Endodermal cell (in vitro differentiated cells): ENCODE measurements at regions not wholly inside any gene's neighbourhood (a gene's known extent, or its start where the extent isn't known, plus 50 kb on each side); places are given as distances from the start of the nearest gene placed in this dataset.

ENCODE experiments used
- DNase-seq: peaks from one replicate; pipeline ENCODE4 v3.0.0-alpha.2; 2017
- H3K27ac ChIP-seq: 2 replicates; pipeline ENCODE4 v1.5.1; 2013; ENCODE audit warnings: mild to moderate bottlenecking, low read depth, low read length, moderate library complexity
- H3K27me3 ChIP-seq: 2 replicates; pipeline ENCODE4 v1.6.1; 2013; ENCODE audit warnings: mild to moderate bottlenecking, low read length, moderate library complexity; ENCODE audit not compliant: insufficient read depth, control insufficient read depth, poor library complexity, severe bottlenecking
- H3K36me3 ChIP-seq: 2 replicates; pipeline ENCODE4 v1.7.0; 2013; ENCODE audit warnings: mild to moderate bottlenecking, low read length, moderate library complexity; ENCODE audit not compliant: control insufficient read depth, insufficient read depth
- H3K4me1 ChIP-seq: one replicate; pipeline ENCODE4 v1.7.0; 2013; ENCODE audit warnings: low read length; ENCODE audit not compliant: control insufficient read depth, insufficient read depth
- H3K4me3 ChIP-seq: 2 replicates; pipeline ENCODE4 v1.5.1; 2013; ENCODE audit warnings: mild to moderate bottlenecking, low read length, moderate library complexity
- H3K9ac ChIP-seq: 2 replicates; pipeline ENCODE4 v1.6.1; 2013; ENCODE audit warnings: mild to moderate bottlenecking, low read length, moderate library complexity; ENCODE audit not compliant: poor library complexity, severe bottlenecking; ENCODE audit errors: extremely low read depth
- H3K9me3 ChIP-seq: 2 replicates; pipeline ENCODE4 v1.6.1; 2013; ENCODE audit warnings: mild to moderate bottlenecking, low read length, moderate library complexity; ENCODE audit not compliant: control insufficient read depth
- H3K27ac Mint-ChIP-seq: 2 replicates; pipeline ENCODE4 v1.8.0; 2020; ENCODE audit warnings: mixed read lengths
- H3K27me3 Mint-ChIP-seq: 2 replicates; pipeline ENCODE4 v1.8.0; 2021; ENCODE audit warnings: mild to moderate bottlenecking, mixed read lengths; ENCODE audit not compliant: insufficient read depth
- H3K36me3 Mint-ChIP-seq: 2 replicates; pipeline ENCODE4 v1.8.0; 2020; ENCODE audit warnings: low read depth, mixed read lengths
- H3K4me1 Mint-ChIP-seq: 2 replicates; pipeline ENCODE4 v1.8.0; 2020; ENCODE audit warnings: mixed read lengths
- H3K4me3 Mint-ChIP-seq: 2 replicates; pipeline ENCODE4 v1.8.0; 2020; ENCODE audit warnings: mild to moderate bottlenecking, moderate library complexity, mixed read lengths
- H3K9me3 Mint-ChIP-seq: 2 replicates; pipeline ENCODE4 v1.8.0; 2020; ENCODE audit warnings: mild to moderate bottlenecking, mixed read lengths
- WGBS, 2 experiments: methylation state at CpG; one replicate each; pipeline versions ENCODE4 v1.1.5 to v1.1.7; 2013; ENCODE audit warnings: missing lambda C conversion rate in 2 of 2, mixed read lengths in 1 of 2; ENCODE audit not compliant: insufficient coverage in 1 of 2, insufficient read length in 1 of 2; 5-methylcytosine and 5-hydroxymethylcytosine counted together
- TF ChIP-seq, protein P1 (sequence below): fragments of 200-600 bp; sonication (generic); conservative IDR thresholded peaks from 2 replicates; pipeline ENCODE4 v1.5.0; 2021; ENCODE audit warnings: antibody characterized with exemption, mild to moderate bottlenecking

DNA sequence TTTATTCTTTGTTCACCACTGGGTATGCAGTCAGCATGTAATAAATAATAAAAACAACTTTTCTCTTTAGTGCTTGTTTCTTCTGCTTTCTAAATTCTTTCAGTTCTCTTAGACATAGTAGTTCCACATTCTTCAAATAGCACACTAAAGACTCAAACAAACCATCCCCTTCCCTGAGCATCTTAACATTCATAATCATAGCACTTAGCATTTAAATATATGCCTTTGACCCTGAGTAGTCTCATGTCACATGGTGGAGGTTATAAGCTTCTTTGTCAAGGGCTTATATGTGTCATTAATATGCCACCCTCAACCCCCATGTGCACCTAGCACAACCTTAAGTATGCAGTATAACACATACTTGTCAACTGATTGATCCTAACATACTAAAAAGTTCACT, 212.7 kb downstream of the PHLDA1 start:
- Mint-ChIP-seq H3K4me1 (peaks cover 18% of the 10 kb centered on the region), H3K27me3 (no peaks in the 10 kb centered on the region), H3K36me3 (no peaks in the 10 kb centered on the region), H3K9me3 (no peaks in the 10 kb centered on the region), H3K4me3 (no peak overlapping the region), H3K27ac (no peak overlapping the region)
- Histone ChIP-seq H3K36me3 (no peaks in the 10 kb centered on the region), H3K9ac (no peak overlapping the region), H3K27ac (no peak overlapping the region), H3K4me1 (no peaks in the 10 kb centered on the region), H3K27me3 (no peaks in the 10 kb centered on the region), H3K4me3 (no peak overlapping the region), H3K9me3 (no peaks in the 10 kb centered on the region)
- TF ChIP-seq, protein P1, sequence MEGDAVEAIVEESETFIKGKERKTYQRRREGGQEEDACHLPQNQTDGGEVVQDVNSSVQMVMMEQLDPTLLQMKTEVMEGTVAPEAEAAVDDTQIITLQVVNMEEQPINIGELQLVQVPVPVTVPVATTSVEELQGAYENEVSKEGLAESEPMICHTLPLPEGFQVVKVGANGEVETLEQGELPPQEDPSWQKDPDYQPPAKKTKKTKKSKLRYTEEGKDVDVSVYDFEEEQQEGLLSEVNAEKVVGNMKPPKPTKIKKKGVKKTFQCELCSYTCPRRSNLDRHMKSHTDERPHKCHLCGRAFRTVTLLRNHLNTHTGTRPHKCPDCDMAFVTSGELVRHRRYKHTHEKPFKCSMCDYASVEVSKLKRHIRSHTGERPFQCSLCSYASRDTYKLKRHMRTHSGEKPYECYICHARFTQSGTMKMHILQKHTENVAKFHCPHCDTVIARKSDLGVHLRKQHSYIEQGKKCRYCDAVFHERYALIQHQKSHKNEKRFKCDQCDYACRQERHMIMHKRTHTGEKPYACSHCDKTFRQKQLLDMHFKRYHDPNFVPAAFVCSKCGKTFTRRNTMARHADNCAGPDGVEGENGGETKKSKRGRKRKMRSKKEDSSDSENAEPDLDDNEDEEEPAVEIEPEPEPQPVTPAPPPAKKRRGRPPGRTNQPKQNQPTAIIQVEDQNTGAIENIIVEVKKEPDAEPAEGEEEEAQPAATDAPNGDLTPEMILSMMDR, result no peak
- no peak for DNase-seq

DNA sequence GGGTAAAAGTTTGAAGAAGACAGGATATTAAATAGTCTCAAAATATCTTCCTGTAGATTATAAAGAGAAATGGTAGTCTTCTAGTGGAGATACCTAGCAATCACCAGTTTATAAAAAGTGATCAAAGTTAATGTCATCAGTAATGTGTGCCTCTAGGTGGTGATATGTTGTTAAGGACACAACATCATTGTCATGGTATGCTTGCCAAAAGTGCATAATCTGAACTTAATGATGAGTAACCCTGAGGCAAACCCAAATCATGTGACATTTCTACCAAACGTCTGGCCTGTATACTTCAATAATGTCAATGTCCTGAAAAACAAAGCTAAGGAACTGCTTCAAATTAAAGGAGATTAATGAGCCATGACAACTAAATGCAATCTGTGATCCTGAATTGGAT, 214.7 kb downstream of the PHLDA1 start:
- TF ChIP-seq, protein P1, result no peak
- H3K27ac Mint-ChIP-seq, result no peak overlapping the region
- Histone ChIP-seq H3K27me3 (peaks cover 4% of the 10 kb centered on the region), H3K36me3 (no peaks in the 10 kb centered on the region), H3K4me3 (no peak overlapping the region), H3K4me1 (no peaks in the 10 kb centered on the region), H3K9me3 (no peaks in the 10 kb centered on the region), H3K9ac (no peak overlapping the region), H3K27ac (no peak overlapping the region)
- WGBS, 2 experiments, result 80% methylated on average over 1 of the region's 1 CpG; no CpG with 5 or more reads in 1 of the 2 experiments
- no peak overlapping the region for H3K4me3 Mint-ChIP-seq
- H3K36me3 Mint-ChIP-seq, result no peaks in the 10 kb centered on the region
- peaks cover 4% of the 10 kb centered on the region for H3K27me3 Mint-ChIP-seq
- H3K9me3 Mint-ChIP-seq, result no peaks in the 10 kb centered on the region
- H3K4me1 Mint-ChIP-seq, result peaks cover 24% of the 10 kb centered on the region
- DNase-seq, result no peak

- Mint-ChIP-seq H3K9me3 (no peaks in the 10 kb centered on the region), H3K36me3 (no peaks in the 10 kb centered on the region), H3K4me3 (no peak overlapping the region), H3K27me3 (peaks cover 4% of the 10 kb centered on the region), H3K4me1 (peaks cover 21% of the 10 kb centered on the region), H3K27ac (no peak overlapping the region)
- H3K4me1 ChIP-seq, result no peaks in the 10 kb centered on the region
- TF ChIP-seq, protein P1, result no peak
- peaks cover 4% of the 10 kb centered on the region for H3K27me3 ChIP-seq
- H3K9me3 ChIP-seq, result no peaks in the 10 kb centered on the region
- H3K36me3 ChIP-seq, result no peaks in the 10 kb centered on the region
- H3K27ac ChIP-seq, result no peak overlapping the region
- no peak for DNase-seq
- WGBS, 2 experiments, result 100% methylated on average over 1 of the region's 1 CpG; no CpG with 5 or more reads in 1 of the 2 experiments
- no peak overlapping the region for H3K4me3 ChIP-seq
- no peak overlapping the region for H3K9ac ChIP-seq
Measured at GRCh38 chr12:75815756-75816155, 215.8 kb downstream of the PHLDA1 start.
